ENCODE measurements at regions not wholly inside any gene's neighbourhood (a gene's known extent, or its start where the extent isn't known, plus 50 kb on each side); places are given as distances from the start of the nearest gene placed in this dataset.

DNA sequence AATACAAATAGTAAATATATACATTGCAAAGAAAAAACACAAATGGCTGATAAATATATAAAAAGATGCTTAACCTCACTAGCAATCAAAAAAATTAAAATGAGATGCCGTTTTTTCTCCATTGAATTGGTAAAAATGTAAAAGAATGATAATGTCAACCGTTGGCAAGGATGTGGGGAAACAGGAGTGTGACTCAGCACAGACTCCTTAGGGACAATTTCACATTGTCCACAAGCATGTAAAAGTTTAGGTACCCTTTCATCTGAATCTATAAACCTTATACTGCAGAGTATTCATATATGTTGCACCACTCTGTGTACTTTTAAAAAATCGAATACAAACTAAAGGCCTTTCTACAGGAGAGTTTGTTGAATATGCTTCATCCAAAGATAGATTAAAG, 143.1 kb upstream of the RREB1 start:
- no peak for TF ChIP-seq ZNF274 (IDR thresholded peaks at IDR 0.05; ENCODE audit: low read depth, low read length)
- no peak overlapping the region for H3K4me3 ChIP-seq (ENCODE audit: low read length)

DNA sequence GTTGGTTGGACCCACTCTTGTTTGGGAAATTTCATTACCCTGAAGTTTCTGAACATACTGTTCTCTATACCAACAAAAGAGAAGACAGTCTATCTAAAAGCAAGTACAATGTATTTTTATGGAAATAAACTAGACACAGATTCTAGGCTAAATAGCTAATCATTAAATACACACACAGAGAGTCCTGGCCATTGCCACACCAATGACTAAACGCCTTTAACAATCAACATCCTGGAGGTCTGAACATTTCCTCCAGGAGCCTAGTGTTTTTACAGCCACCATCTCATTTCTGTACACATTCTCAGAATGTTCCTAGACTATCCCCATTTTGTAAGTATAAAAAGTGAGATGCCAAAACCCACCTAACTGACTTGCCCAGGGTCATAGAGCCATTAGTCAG, 141.6 kb upstream of the RREB1 start:
- TF ChIP-seq ZNF274 (IDR thresholded peaks at IDR 0.05; ENCODE audit: low read depth, low read length) = no peak
- H3K4me3 ChIP-seq (ENCODE audit: low read length) = no peak overlapping the region

DNA sequence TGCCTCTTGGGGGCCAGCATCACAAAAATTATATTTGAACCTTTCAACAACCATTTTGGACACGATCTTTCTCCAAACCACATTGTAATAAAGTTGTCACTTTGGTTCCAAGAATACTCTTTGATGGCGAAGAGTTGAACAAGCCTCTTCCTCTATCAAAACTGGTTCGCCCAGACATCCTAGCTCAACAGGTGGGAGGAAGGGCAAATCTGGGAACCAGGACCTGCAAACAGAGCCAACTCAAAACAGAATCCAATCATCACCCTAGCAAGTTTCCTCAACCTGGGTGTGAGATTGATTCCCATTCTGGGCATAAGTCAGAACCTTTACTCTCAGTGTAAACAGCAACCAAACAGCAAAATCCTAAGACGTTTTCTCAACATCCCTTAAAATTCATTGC, 141.2 kb upstream of the RREB1 start:
- no peak overlapping the region for H3K4me3 ChIP-seq (ENCODE audit: low read length)
- no peak for TF ChIP-seq ZNF274 (IDR thresholded peaks at IDR 0.05; ENCODE audit: low read depth, low read length)

DNA sequence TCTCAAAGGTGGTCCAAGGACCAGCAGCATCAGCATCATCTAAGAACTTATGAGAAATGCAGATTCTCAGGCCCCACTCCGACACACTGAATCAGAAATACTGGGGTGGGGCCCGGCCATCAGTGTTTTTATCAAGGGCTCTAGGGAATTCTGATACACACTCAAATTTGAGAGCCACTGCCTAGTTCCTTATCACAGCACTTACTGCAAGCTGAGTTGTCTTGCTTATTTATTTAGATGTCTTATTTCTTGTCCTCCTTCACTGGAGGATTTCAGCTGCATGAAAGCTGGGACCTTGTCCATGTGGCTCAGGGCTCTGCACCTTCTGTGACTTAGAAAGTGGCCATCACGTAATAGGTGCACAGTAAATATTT, 139.4 kb upstream of the RREB1 start:
- TF ChIP-seq ZNF274 (IDR thresholded peaks at IDR 0.05; ENCODE audit: low read depth, low read length) = no peak
- no peak overlapping the region for H3K4me3 ChIP-seq (ENCODE audit: low read length)

DNA sequence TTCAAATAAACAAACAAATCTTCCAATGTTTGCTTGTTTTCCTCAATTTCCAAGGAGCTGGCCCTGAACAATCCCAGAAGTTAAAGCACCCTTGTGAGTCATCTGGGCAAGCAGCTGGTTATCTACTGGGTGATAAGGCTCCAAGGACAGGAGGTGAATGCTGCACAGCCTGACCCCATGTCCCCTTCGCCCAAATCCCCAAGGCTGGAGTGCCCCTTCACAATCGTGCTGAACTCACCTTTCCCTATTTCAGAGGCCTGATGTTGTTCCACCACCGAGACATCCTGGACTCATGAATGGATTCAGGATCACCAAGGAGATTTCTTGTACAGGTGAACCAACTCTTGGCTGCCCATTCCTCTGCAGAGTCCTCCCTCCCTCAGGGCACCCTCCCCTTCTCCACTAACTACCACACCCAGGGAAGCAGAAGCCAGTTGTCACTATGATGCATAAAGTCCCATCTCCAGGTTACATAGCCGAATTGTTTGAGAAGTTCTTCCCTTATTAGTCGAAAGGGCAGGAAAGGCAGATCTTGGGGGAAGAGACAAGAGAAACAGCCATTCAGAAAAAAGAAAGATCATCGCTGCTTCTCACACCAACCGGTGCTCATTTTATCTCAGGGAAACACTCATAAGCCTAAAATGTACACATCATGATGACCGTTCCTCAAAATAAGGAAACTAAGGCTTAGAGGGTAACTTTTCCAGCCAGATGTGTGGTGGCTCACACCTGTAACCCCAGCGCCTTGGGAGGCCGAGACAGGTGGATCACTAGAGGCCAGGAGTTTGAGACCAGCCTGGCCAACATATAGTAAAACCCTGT, 138.8 kb upstream of the RREB1 start:
- TF ChIP-seq ZNF274 (IDR thresholded peaks at IDR 0.05; ENCODE audit: low read depth, low read length) = no peak
- H3K4me3 ChIP-seq (ENCODE audit: low read length) = no peak overlapping the region

DNA sequence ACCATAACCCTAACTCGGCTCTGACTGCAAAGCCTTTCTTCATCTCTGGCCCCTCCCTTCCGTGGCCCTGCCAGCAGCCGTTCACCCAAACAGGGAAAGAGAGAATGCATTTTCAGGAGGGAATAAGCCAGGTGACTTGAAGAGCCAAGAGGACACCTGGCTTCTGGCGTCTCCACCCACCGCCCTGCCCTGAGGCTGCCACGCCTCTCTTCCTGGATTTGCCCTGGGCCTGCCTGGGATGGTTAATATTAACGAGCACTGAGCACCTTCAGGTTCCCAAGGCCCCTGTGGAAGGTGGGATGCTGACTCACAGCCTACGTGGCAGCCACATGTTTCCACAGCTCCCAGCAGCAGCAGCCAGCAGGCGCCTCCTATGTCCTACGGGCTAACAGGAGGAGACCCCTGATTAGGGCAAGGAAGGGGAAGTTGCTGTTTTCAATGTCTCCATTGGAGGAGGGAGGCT, 138.0 kb upstream of the RREB1 start:
- TF ChIP-seq ZNF274 (IDR thresholded peaks at IDR 0.05; ENCODE audit: low read depth, low read length) = no peak
- H3K4me3 ChIP-seq (ENCODE audit: low read length) = no peak overlapping the region

DNA sequence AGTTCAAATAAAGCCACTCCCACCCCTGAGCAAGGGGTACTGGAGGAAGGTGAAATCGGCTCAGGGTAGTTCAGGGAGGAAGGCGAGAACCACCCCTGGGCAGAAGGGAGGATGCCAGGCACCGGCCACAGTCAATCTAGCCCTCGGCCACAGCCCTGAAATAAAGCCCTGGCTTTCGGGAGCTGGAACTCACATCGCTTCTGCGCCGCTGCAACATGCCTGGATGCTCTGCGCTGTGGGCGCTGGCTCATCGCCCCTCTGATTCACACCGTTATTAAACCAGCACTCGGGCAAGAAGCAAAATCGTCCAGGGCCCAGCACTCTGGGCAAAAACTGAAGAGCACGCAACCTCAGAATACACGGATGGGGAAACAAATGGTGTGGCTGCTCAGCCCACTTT, 136.9 kb upstream of the RREB1 start:
- H3K4me3 ChIP-seq (ENCODE audit: low read length) = no peak overlapping the region
- no peak for TF ChIP-seq ZNF274 (IDR thresholded peaks at IDR 0.05; ENCODE audit: low read depth, low read length)

DNA sequence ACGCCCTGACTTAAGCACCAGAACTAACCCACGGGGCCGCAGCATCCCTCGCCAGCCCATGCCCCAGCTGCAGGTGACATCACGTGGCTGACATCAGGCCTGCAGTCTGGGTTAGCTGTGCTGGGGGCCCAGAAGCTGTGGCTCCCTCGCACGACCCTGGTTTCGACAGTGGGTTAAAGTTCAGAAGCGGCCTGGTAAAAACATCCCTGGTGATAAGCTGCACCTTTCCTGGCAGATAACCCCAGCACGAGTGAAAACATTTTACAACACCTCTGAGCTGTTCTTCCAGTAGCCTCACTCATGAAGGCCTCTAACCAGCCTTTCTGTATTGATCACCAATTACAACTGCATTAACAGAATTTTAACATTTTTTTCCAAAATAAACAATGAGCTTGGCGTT, 136.4 kb upstream of the RREB1 start:
- TF ChIP-seq ZNF274 (IDR thresholded peaks at IDR 0.05; ENCODE audit: low read depth, low read length) = no peak
- no peak overlapping the region for H3K4me3 ChIP-seq (ENCODE audit: low read length)

DNA sequence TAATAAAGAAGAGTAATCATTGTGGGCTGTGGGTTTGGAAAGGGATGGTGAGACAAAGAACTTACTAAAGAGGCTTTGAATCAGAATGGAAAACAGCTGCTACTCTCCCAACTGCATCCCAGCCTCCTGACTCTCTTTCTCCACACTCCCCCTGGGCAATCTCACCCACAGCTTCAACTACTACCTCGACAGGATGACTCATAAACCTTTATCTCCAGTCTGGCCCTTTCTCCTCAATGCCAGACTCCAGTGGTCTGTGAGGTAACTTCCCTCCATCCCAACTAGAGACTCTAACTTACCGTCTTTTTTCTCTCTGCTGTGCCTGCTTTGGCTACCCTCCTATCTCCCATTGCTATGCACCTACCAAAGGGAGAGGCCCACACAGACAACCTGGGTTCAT, 135.3 kb upstream of the RREB1 start:
- TF ChIP-seq ZNF274 (IDR thresholded peaks at IDR 0.05; ENCODE audit: low read depth, low read length) = no peak
- H3K4me3 ChIP-seq (ENCODE audit: low read length) = no peak overlapping the region

DNA sequence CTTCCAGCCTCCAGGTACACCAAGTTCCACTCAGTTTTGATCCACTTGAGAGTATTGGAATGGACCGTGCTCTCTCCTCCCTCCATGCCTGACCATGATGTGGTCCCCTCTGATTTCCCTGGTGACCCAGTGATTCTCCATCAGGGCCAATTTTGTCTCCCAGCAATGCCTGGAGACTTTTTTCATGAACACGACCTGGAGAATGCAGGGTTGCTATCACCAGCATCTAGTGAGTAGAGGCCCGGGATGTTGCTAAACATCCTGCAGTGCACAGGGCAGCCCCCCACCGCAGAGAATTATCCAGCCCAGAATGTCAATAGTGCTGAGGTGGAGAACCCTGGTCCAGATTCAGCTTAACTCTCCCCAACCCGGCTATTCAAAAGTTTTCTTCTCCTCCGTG, 134.0 kb upstream of the RREB1 start:
- TF ChIP-seq ZNF274 (IDR thresholded peaks at IDR 0.05; ENCODE audit: low read depth, low read length) = no peak
- H3K4me3 ChIP-seq (ENCODE audit: low read length) = no peak overlapping the region

DNA sequence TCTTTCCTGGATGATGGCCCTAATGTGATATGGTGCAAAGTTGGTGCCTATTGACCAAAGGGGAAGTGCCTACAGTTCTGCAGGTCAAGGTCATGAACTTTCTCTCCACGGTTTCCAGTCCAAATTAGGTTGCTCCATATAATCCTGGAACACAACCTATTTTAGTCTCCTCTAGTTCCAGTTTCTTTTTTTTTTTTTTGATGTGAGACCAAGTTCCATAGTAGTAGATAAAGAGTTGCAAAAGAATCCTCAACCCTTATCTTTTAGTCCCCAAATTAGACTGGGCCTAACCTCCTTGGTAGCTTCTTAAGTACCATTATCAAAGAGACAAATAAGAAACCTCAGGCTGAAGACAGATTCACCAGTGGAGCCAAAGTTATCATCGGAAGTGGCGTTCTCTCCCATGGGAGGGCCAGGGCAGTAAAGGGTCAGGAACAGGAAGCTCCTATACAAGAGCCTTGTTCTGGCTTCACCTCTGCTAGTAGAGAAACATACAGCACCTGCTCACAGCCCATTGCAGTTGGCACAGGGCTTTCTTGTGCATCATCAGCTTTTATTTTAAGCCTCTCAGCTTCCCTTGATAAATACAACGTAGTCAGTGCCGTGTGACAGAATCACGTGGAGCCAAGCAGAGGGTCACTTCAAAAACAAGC, 132.2 kb upstream of the RREB1 start:
- TF ChIP-seq ZNF274 (IDR thresholded peaks at IDR 0.05; ENCODE audit: low read depth, low read length) = no peak
- H3K4me3 ChIP-seq (ENCODE audit: low read length) = no peak overlapping the region

DNA sequence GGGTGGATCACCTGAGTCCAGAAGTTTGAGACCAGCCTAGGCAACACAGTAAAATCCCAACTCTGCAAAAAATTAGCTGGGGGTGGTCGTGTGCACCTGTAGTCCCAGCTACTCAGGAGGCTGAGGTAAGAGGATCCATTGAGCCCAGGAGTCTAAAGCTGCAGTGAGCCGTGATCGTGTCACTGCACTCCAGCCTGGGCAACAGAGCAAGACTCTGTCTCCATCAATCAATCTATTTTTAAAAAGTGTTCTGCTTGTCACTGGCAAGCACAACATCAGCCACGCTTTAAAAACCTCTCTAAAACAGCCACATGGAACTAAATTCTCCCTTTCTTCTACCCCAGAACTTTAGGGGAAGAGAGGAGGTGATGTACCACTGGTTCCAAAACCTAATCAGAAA, 131.6 kb upstream of the RREB1 start:
- no peak overlapping the region for H3K4me3 ChIP-seq (ENCODE audit: low read length)
- no peak for TF ChIP-seq ZNF274 (IDR thresholded peaks at IDR 0.05; ENCODE audit: low read depth, low read length)

DNA sequence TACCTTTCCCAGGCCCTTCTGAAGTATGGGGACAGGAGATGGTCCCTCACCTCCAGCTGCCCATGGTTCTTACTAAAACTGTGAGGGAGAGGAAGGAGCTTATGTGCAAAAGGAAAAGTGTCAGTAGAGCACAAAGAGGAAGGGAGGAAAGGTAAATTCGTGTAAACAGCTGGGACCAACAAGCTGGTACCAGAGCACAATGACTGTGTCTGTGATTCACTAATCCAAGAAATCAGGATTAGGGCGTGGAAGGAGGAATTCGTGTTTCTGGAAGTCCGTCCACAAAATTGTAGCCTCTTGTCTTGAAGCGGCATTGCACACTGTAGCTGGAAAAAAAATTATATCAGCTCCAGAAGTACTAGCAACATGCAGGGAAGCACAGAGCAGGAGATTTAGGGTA, 129.0 kb upstream of the RREB1 start:
- no peak overlapping the region for H3K4me3 ChIP-seq (ENCODE audit: low read length)
- no peak for TF ChIP-seq ZNF274 (IDR thresholded peaks at IDR 0.05; ENCODE audit: low read depth, low read length)

DNA sequence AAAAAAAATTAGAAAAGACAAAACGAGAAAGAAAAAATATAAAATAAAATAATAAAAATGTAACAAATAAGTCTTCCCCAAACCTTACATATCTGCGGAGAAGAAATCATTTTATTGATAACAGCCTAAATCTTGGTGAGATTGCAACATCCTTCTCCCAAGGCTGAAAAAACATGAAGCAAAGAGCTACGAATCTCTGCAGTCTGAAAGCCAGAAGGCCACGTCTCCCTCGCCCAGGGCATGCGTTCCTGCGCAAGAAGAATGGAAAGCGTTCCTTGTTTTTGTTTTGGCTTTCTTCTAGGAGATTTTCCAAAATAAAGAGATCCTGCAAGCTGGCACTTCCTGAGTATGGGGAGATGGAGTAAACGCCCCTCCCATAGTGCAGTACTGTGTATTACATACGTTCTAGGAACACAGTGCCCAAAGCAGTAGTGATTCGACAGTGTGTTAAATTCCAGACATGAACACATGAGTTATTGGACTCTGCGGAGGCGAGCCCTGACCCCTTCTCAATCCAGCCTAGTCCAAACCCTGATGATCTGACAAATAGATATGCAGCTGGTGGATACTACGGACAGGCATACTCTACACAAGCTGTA, 126.7 kb upstream of the RREB1 start:
- H3K4me3 ChIP-seq (ENCODE audit: low read length) = no peak overlapping the region
- no peak for TF ChIP-seq ZNF274 (IDR thresholded peaks at IDR 0.05; ENCODE audit: low read depth, low read length)

DNA sequence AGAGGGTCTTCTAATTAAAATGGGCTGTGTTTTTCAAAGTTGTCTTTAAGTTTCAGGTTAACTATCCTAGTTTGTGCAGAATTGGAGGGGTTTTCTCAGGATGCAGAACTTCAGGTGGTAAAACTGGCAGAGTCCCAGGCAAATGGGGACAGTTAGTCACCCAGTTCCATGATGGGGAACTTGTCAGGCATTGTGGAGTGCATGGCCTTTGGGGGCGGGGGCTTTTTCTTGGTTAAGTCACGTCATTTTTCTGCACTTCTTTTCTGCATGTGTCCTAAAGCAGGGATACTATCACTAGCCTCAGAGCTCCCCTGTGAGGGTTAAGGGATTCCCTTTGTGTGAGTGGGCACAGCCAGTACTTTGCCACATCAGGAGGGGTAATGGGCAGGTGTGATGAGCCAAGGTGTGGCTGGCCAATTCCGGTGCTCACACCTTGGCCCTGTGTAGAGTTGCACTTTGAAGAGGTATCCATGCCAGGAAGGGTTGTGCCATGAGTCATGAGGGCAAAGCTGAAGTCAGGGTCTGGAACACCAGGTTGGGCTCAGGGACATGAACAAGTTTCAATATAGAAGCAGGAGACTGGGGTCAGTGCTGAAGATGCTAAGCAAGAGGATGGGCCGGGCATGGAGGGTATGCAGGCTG, 126.0 kb upstream of the RREB1 start:
- no peak overlapping the region for H3K4me3 ChIP-seq (ENCODE audit: low read length)
- TF ChIP-seq ZNF274 (IDR thresholded peaks at IDR 0.05; ENCODE audit: low read depth, low read length) = no peak
